Mesenchymal stem cell (in vitro differentiated cells and primary cell): ENCODE measurements at regions not wholly inside any gene's neighbourhood (a gene's known extent, or its start where the extent isn't known, plus 50 kb on each side); places are given as distances from the start of the nearest gene placed in this dataset.

ENCODE experiments used
- DNase-seq: peaks from one replicate; pipeline ENCODE4 v3.0.0-alpha.2; 2013
- H2AFZ ChIP-seq: one replicate; pipeline ENCODE4 v1.6.1; 2013; ENCODE audit warnings: low read depth, mild to moderate bottlenecking, control low read depth, inconsistent platforms, low read length, moderate library complexity
- H2AK5ac ChIP-seq: 2 replicates; pipeline ENCODE4 v1.6.1; 2013; ENCODE audit warnings: low read length, moderate library complexity, mild to moderate bottlenecking, inconsistent platforms; ENCODE audit not compliant: severe bottlenecking
- H2BK120ac ChIP-seq: one replicate; pipeline ENCODE4 v1.6.1; 2013; ENCODE audit warnings: low read depth, mild to moderate bottlenecking, inconsistent platforms, low read length, moderate library complexity
- H2BK12ac ChIP-seq, 2 experiments: one replicate each; pipeline ENCODE4 v1.6.1; 2013; ENCODE audit warnings: inconsistent platforms in 2 of 2, low read length in 2 of 2, mild to moderate bottlenecking in 2 of 2, moderate library complexity in 2 of 2, control low read depth in 1 of 2
- H2BK15ac ChIP-seq: one replicate; pipeline ENCODE4 v1.6.1; 2013; ENCODE audit warnings: mild to moderate bottlenecking, low read depth, inconsistent platforms; ENCODE audit not compliant: poor library complexity, severe bottlenecking
- H2BK5ac ChIP-seq: 2 replicates; pipeline ENCODE4 v1.6.1; 2013; ENCODE audit warnings: low read depth, mild to moderate bottlenecking, low read length, control low read depth, inconsistent platforms; ENCODE audit not compliant: poor library complexity, severe bottlenecking
- H3K14ac ChIP-seq, 2 experiments: one replicate each; pipeline ENCODE4 v1.6.1; 2013; ENCODE audit warnings: inconsistent platforms in 2 of 2, low read length in 2 of 2, control low read depth in 1 of 2, mild to moderate bottlenecking in 1 of 2, moderate library complexity in 1 of 2
- H3K18ac ChIP-seq, 2 experiments: one replicate each; pipeline ENCODE4 v1.6.1; 2013; ENCODE audit warnings: inconsistent platforms in 2 of 2, low read length in 2 of 2, control low read depth in 1 of 2, low read depth in 1 of 2, mild to moderate bottlenecking in 1 of 2
- H3K23ac ChIP-seq, 2 experiments: one replicate each; pipeline ENCODE4 v1.6.1; 2013; ENCODE audit warnings: inconsistent platforms in 2 of 2, low read length in 2 of 2, mild to moderate bottlenecking in 2 of 2, moderate library complexity in 2 of 2, control low read depth in 1 of 2
- H3K27ac ChIP-seq: 2 replicates; pipeline ENCODE4 v1.5.1; 2013; ENCODE audit warnings: mild to moderate bottlenecking, moderate library complexity, low read length, control low read depth, inconsistent platforms; ENCODE audit not compliant: poor library complexity, severe bottlenecking
- H3K27me3 ChIP-seq, 2 experiments: 2 replicates each; pipeline versions ENCODE4 v1.6.1 to v1.7.0; 2013; ENCODE audit warnings: low read length in 2 of 2, mild to moderate bottlenecking in 2 of 2, moderate library complexity in 2 of 2, control low read depth in 1 of 2, inconsistent platforms in 1 of 2; ENCODE audit not compliant: control insufficient read depth in 1 of 2, insufficient read depth in 1 of 2
- H3K36me3 ChIP-seq, 2 experiments: 2 replicates each; pipeline versions ENCODE4 v1.6.1 to v1.7.0; 2013; ENCODE audit warnings: low read length in 2 of 2, control low read depth in 1 of 2, inconsistent platforms in 1 of 2, low read depth in 1 of 2, mild to moderate bottlenecking in 1 of 2; ENCODE audit not compliant: insufficient read depth in 2 of 2, control insufficient read depth in 1 of 2
- H3K4ac ChIP-seq, 2 experiments: one replicate each; pipeline ENCODE4 v1.6.1; 2013; ENCODE audit warnings: inconsistent platforms in 2 of 2, low read length in 2 of 2, mild to moderate bottlenecking in 2 of 2, moderate library complexity in 2 of 2, control low read depth in 1 of 2, low read depth in 1 of 2
- H3K4me1 ChIP-seq: 2 replicates; pipeline ENCODE4 v1.6.1; 2013; ENCODE audit warnings: low read depth, low read length, control low read depth; ENCODE audit not compliant: control insufficient read depth, insufficient read depth
- H3K4me2 ChIP-seq: 2 replicates; pipeline ENCODE4 v1.6.1; 2013; ENCODE audit warnings: low read length, mild to moderate bottlenecking, inconsistent platforms; ENCODE audit not compliant: poor library complexity, severe bottlenecking
- H3K4me3 ChIP-seq, 2 experiments: 2 replicates each; pipeline versions ENCODE4 v1.5.1 to v1.7.0; 2013; ENCODE audit warnings: low read length in 2 of 2, mild to moderate bottlenecking in 2 of 2, control low read depth in 1 of 2, low read depth in 1 of 2; ENCODE audit not compliant: insufficient read depth in 1 of 2
- H3K79me1 ChIP-seq: replicated peaks from 2 replicates; pipeline ENCODE4 v1.6.1; 2013; ENCODE audit warnings: mild to moderate bottlenecking, control low read depth, low read length, inconsistent platforms; ENCODE audit not compliant: poor library complexity, severe bottlenecking
- H3K9ac ChIP-seq: 2 replicates; pipeline ENCODE4 v1.7.0; 2013; ENCODE audit warnings: mild to moderate bottlenecking, low read length, moderate library complexity
- H3K9me3 ChIP-seq: 2 replicates; pipeline ENCODE4 v1.7.0; 2013; ENCODE audit warnings: mild to moderate bottlenecking, low read length; ENCODE audit not compliant: control insufficient read depth
- H4K8ac ChIP-seq: one replicate; pipeline ENCODE4 v1.6.1; 2013; ENCODE audit warnings: inconsistent platforms, mild to moderate bottlenecking, low read length, moderate library complexity
- H4K91ac ChIP-seq: one replicate; pipeline ENCODE4 v1.6.1; 2013; ENCODE audit warnings: mild to moderate bottlenecking, low read length, inconsistent platforms
- WGBS: methylation state at CpG from one replicate; pipeline ENCODE4 v1.1.7; 2013; ENCODE audit warnings: mixed read lengths; 5-methylcytosine and 5-hydroxymethylcytosine counted together

GRCh38 chr5:175035882-175036533 is 311.6 kb downstream of the MSX2 start:
- peaks cover 0 to 4% of the 10 kb centered on the region in 2 experiments for H3K27me3 ChIP-seq
- no peaks in the 10 kb centered on the region for H3K79me1 ChIP-seq
- no peak overlapping the region for H2BK5ac ChIP-seq
- H3K4me2 ChIP-seq: no peak overlapping the region
- H3K4ac ChIP-seq: no peak overlapping the region
- H2AK5ac ChIP-seq: no peak overlapping the region
- no peak overlapping the region for H3K14ac ChIP-seq
- no peaks in the 10 kb centered on the region for H3K4me1 ChIP-seq
- no peak overlapping the region for H2BK15ac ChIP-seq
- H4K91ac ChIP-seq: no peak overlapping the region
- peaks cover 15% of the 10 kb centered on the region for H3K9me3 ChIP-seq
- H2BK12ac ChIP-seq: no peak overlapping the region
- no peak overlapping the region for H3K4me3 ChIP-seq
- WGBS: no CpG with 5 or more reads among the region's 1 CpG
- DNase-seq: no peak
- H3K27ac ChIP-seq: no peak overlapping the region
- H2BK120ac ChIP-seq: no peak overlapping the region
- no peak overlapping the region for H3K18ac ChIP-seq
- no peak overlapping the region for H2AFZ ChIP-seq
- H3K36me3 ChIP-seq: no peaks in the 10 kb centered on the region
- H3K9ac ChIP-seq: no peak overlapping the region
- H3K23ac ChIP-seq: no peak overlapping the region
- no peak overlapping the region for H4K8ac ChIP-seq

GRCh38 chr5:175034924-175035323 is 310.5 kb downstream of the MSX2 start:
- H2BK5ac ChIP-seq: no peak overlapping the region
- H4K91ac ChIP-seq: no peak overlapping the region
- no peak overlapping the region for H3K9ac ChIP-seq
- H2BK12ac ChIP-seq: no peak overlapping the region
- no peaks in the 10 kb centered on the region for H3K27me3 ChIP-seq
- H3K14ac ChIP-seq: no peak overlapping the region
- no peak overlapping the region for H3K4me3 ChIP-seq
- no peak overlapping the region for H3K27ac ChIP-seq
- no peak overlapping the region for H3K23ac ChIP-seq
- no peak overlapping the region for H2BK120ac ChIP-seq
- no peaks in the 10 kb centered on the region for H3K36me3 ChIP-seq
- H3K4me1 ChIP-seq: no peaks in the 10 kb centered on the region
- peaks cover 15% of the 10 kb centered on the region for H3K9me3 ChIP-seq
- H2BK15ac ChIP-seq: no peak overlapping the region
- H3K79me1 ChIP-seq: no peaks in the 10 kb centered on the region
- H2AFZ ChIP-seq: no peak overlapping the region
- DNase-seq: no peak
- H3K18ac ChIP-seq: no peak overlapping the region
- no peak overlapping the region for H3K4me2 ChIP-seq
- no peak overlapping the region for H2AK5ac ChIP-seq
- 74% methylated on average over 3 of the region's 3 CpGs for WGBS
- H3K4ac ChIP-seq: no peak overlapping the region
- no peak overlapping the region for H4K8ac ChIP-seq

GRCh38 chr5:175032741-175033151 is 308.4 kb downstream of the MSX2 start:
- Histone ChIP-seq H2BK12ac (no peak overlapping the region), H3K4me3 (peak overlapping the region in 1 of 2 experiments; percentile 5), H3K18ac (no peak overlapping the region), H3K14ac (no peak overlapping the region), H4K8ac (no peak overlapping the region), H3K27me3 (no peaks in the 10 kb centered on the region), H3K4me1 (no peaks in the 10 kb centered on the region), H3K9me3 (peaks cover 6% of the 10 kb centered on the region), H3K36me3 (no peaks in the 10 kb centered on the region), H3K27ac (no peak overlapping the region), H2AFZ (no peak overlapping the region), H3K4me2 (no peak overlapping the region), H4K91ac (no peak overlapping the region), H3K9ac (no peak overlapping the region), H2BK15ac (no peak overlapping the region), H2BK120ac (no peak overlapping the region), H3K23ac (no peak overlapping the region), H3K4ac (no peak overlapping the region), H2BK5ac (no peak overlapping the region), H2AK5ac (no peak overlapping the region), H3K79me1 (no peaks in the 10 kb centered on the region)
- WGBS: 77% methylated on average over 4 of the region's 4 CpGs
- no peak for DNase-seq

DNA sequence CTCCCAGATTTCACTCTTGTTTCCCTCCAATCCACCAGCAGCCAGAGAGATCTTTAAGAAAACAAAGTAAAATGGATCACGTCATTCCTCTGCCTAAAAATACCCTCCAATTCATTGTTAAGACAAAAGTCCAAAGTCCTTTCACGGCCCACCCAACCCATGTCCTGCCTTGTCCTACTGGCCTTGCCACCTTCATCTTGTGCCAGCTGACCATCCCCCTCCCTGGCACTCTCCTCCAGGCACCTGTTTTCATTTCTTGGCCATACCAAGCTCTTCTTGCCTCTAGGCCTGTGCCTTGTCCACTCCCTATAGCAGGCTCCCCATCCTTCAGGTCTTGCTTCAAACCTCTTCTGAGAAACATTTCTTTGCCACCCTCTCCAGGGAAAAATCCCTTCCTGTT is 307.6 kb downstream of the MSX2 start:
- Histone ChIP-seq H2BK12ac (no peak overlapping the region), H4K8ac (no peak overlapping the region), H2BK120ac (no peak overlapping the region), H3K79me1 (no peaks in the 10 kb centered on the region), H2AK5ac (no peak overlapping the region), H3K4me1 (no peaks in the 10 kb centered on the region), H2BK5ac (no peak overlapping the region), H3K36me3 (no peaks in the 10 kb centered on the region), H3K9me3 (peaks cover 6% of the 10 kb centered on the region), H3K9ac (no peak overlapping the region), H2BK15ac (no peak overlapping the region), H3K18ac (no peak overlapping the region), H3K4me2 (no peak overlapping the region), H3K4ac (no peak overlapping the region), H2AFZ (no peak overlapping the region), H3K4me3 (no peak overlapping the region), H3K27me3 (no peaks in the 10 kb centered on the region), H3K27ac (no peak overlapping the region), H3K23ac (no peak overlapping the region), H4K91ac (no peak overlapping the region), H3K14ac (no peak overlapping the region)
- DNase-seq: no peak
- WGBS: 64% methylated on average over 2 of the region's 2 CpGs
